Right lobe of liver (tissue), 6 donors: ENCODE measurements at regions not wholly inside any gene's neighbourhood (a gene's known extent, or its start where the extent isn't known, plus 50 kb on each side); places are given as distances from the start of the nearest gene placed in this dataset.

Experiments
- ATAC-seq, 4 donors: fragments of 200-7000 bp; cut with Tn5 transposase; one replicate each; pipeline ENCODE4 v1.9.1; 2020; ENCODE audit warnings: mild to moderate bottlenecking in 4 of 4, moderate library complexity in 4 of 4
- DNase-seq, 3 donors: peaks; one replicate each; pipeline ENCODE4 v3.0.0-alpha.2; 2020
- H3K27ac ChIP-seq, 3 donors: fragments of 200-600 bp; one replicate each; pipeline ENCODE4 v1.8.0; 2022
- H3K27me3 ChIP-seq, 2 donors: fragments of 200-600 bp; one replicate each; pipeline ENCODE4 v1.8.0; 2022
- H3K36me3 ChIP-seq, 4 donors: fragments of 200-600 bp; sonication (generic) in 1 of 4; one replicate each; pipeline versions ENCODE4 v1.5.1 to v1.8.0; 2017 to 2022; ENCODE audit warnings: control low read depth in 1 of 4
- H3K4me1 ChIP-seq, 4 donors: fragments of 200-600 bp; sonication (generic) in 1 of 4; one replicate each; pipeline versions ENCODE4 v1.5.1 to v1.8.0; 2017 to 2022; ENCODE audit warnings: control low read depth in 1 of 4
- H3K4me3 ChIP-seq, 3 donors: fragments of 200-600 bp; one replicate each; pipeline ENCODE4 v1.8.0; 2022
- H3K9me3 ChIP-seq, 4 donors: fragments of 200-600 bp; sonication (generic) in 1 of 4; one replicate each; pipeline versions ENCODE4 v1.5.1 to v1.8.0; 2017 to 2022; ENCODE audit warnings: control low read depth in 1 of 4
- CTCF ChIP-seq, 4 donors: fragments of 200-600 bp in 3 of 4; fragments of 450-650 bp in 1 of 4; IDR thresholded peaks; one replicate each; pipeline versions ENCODE4 v1.5.1 to v1.8.0; 2016 to 2022; ENCODE audit warnings: antibody characterized with exemption in 4 of 4, mild to moderate bottlenecking in 2 of 4
- POLR2A ChIP-seq: fragments of 450-650 bp; IDR thresholded peaks from one replicate; pipeline ENCODE4 v1.6.1; 2017; ENCODE audit warnings: antibody characterized with exemption, mild to moderate bottlenecking
- WGBS: methylation state at CpG from one replicate; pipeline ENCODE4 v1.1.6; 2018; ENCODE audit warnings: low coverage, low lambda C conversion rate; ENCODE audit not compliant: insufficient coverage; ENCODE audit errors: missing lambda C conversion rate; 5-methylcytosine and 5-hydroxymethylcytosine counted together
- intact Hi-C, 2 donors: fragments of 100-400 bp; cut with DNase I; formaldehyde crosslinking; loops; one replicate each; pipeline versions ENCODE4 v1.11.2 to v1.14.1; 2022
- donor health status: DM: no; HTN: yes; CAD: no.
- donor health status: DM: no; HTN: no; CAD: no.
- donor health status: DM: no; HTN: no; CAD: no.
- donor health status: DM: no; HTN: yes; CAD: no.
- donor health status: DM: no; HTN: yes; CAD: no.

GRCh38 chr4:106869551-106869950 lies 166.6 kb downstream of the DKK2 start:
- H3K9me3 ChIP-seq = no peaks in the 10 kb centered on the region
- intact Hi-C loops = no loop called here
- TF ChIP-seq POLR2A (no peak), CTCF (IDR thresholded peaks at IDR 0.05) (no peak)
- no peaks in the 10 kb centered on the region for H3K4me1 ChIP-seq
- H3K27ac ChIP-seq = no peak overlapping the region
- 32% methylated on average over 1 of the region's 1 CpG for WGBS
- ATAC-seq (no peak), DNase-seq (no peak)
- no peaks in the 10 kb centered on the region for H3K36me3 ChIP-seq
- no peak overlapping the region for H3K4me3 ChIP-seq
- H3K27me3 ChIP-seq = no peaks in the 10 kb centered on the region

- H3K9me3 ChIP-seq = no peaks in the 10 kb centered on the region
- DNase-seq (no peak), ATAC-seq (no peak)
- H3K27ac ChIP-seq = no peak overlapping the region
- no peaks in the 10 kb centered on the region for H3K4me1 ChIP-seq
- H3K36me3 ChIP-seq = no peaks in the 10 kb centered on the region
- no peak for TF ChIP-seq CTCF (IDR thresholded peaks at IDR 0.05)
- TF ChIP-seq POLR2A = no peak
- H3K27me3 ChIP-seq = no peaks in the 10 kb centered on the region
- WGBS = 35% methylated on average over 2 of the region's 2 CpGs
- intact Hi-C loops = no loop called here
- no peak overlapping the region for H3K4me3 ChIP-seq
These were observed 167.6 kb downstream of the DKK2 start for GRCh38 chr4:106868381-106869035.

- H3K4me3 ChIP-seq = no peak overlapping the region
- ATAC-seq (no peak), DNase-seq (no peak)
- no peak for TF ChIP-seq POLR2A
- no peak for TF ChIP-seq CTCF (IDR thresholded peaks at IDR 0.05)
- H3K36me3 ChIP-seq = no peaks in the 10 kb centered on the region
- H3K27ac ChIP-seq = no peak overlapping the region
- no peaks in the 10 kb centered on the region for H3K4me1 ChIP-seq
- H3K27me3 ChIP-seq = peaks cover 0 to 4% of the 10 kb centered on the region in 2 donors
- peaks cover 0 to 3% (median 0%) of the 10 kb centered on the region in 4 donors for H3K9me3 ChIP-seq
- intact Hi-C loops = no loop called here
These were observed 171.9 kb downstream of the DKK2 start for GRCh38 chr4:106864231-106864630.

GRCh38 chr4:106854569-106855351 lies 181.4 kb downstream of the DKK2 start:
- no peak for TF ChIP-seq CTCF (IDR thresholded peaks at IDR 0.05)
- TF ChIP-seq POLR2A = no peak
- no peak for DNase-seq

More at GRCh38 chr4:106854569-106855351, 181.4 kb downstream of the DKK2 start:
- Histone ChIP-seq H3K27me3 (no peaks in the 10 kb centered on the region), H3K36me3 (no peaks in the 10 kb centered on the region), H3K4me1 (no peaks in the 10 kb centered on the region), H3K4me3 (no peak overlapping the region), H3K9me3 (no peaks in the 10 kb centered on the region), H3K27ac (no peak overlapping the region)
- ATAC-seq = no peak
- intact Hi-C loops = no loop called here
